ENCODE measurements at regions not wholly inside any gene's neighbourhood (a gene's known extent, or its start where the extent isn't known, plus 50 kb on each side); places are given as distances from the start of the nearest gene placed in this dataset.

DNA sequence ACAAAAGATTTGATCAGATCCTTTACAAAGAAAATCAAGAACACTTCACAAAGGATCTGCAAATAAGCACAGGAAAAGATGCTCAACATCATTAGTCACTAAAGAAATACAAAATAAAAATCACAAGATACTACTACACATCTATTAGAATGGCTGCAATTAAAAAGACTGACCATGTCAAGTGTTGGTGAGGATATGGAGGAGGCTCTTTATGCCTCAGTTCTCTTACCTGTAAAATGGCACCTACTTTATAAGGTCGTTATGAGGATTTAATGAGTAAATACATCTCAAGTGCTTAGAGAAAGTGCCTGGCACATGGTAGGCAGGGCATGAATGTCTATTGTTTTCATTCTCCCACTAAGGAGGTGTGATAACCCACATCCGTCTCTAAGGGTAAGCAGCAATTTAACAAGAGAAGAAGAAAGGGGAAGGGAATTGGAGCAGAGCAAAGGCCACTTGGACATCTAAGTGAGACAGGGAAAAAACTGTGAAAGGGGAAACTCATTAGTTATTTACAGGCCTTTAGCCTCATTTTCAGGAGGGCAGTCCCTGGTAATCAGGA lies 157.5 kb upstream of the NFE2L3 start:
- TF ChIP-seq, protein P1, sequence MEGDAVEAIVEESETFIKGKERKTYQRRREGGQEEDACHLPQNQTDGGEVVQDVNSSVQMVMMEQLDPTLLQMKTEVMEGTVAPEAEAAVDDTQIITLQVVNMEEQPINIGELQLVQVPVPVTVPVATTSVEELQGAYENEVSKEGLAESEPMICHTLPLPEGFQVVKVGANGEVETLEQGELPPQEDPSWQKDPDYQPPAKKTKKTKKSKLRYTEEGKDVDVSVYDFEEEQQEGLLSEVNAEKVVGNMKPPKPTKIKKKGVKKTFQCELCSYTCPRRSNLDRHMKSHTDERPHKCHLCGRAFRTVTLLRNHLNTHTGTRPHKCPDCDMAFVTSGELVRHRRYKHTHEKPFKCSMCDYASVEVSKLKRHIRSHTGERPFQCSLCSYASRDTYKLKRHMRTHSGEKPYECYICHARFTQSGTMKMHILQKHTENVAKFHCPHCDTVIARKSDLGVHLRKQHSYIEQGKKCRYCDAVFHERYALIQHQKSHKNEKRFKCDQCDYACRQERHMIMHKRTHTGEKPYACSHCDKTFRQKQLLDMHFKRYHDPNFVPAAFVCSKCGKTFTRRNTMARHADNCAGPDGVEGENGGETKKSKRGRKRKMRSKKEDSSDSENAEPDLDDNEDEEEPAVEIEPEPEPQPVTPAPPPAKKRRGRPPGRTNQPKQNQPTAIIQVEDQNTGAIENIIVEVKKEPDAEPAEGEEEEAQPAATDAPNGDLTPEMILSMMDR (IDR thresholded peaks at IDR 0.05): no peak
- no peak for TF ChIP-seq POLR2A (IDR thresholded peaks at IDR 0.05)

Measured in adrenal gland (tissue), 5 donors.